ENCODE measurements at regions not wholly inside any gene's neighbourhood (a gene's known extent, or its start where the extent isn't known, plus 50 kb on each side); places are given as distances from the start of the nearest gene placed in this dataset.

DNA sequence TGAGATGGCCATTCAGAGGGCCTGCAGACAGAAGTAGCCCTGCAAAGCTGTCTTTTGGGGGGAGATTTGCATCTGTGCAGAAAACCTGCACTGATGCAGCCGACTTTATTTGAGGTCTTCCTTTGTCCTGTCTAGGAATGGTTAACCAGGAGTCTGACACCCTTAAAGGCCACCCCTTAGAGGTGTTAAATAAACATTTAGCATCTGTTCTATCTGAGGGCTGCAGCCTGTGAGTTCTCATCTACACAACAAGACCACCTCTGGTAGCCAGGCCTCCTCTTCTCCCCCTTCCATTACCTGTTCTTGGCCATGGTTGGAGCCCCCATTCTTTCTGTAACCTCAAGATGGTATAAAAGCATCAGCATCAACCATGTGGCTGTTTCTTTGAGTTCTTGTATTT is 214.4 kb upstream of the HS6ST1 start:
- Histone ChIP-seq H3K27me3 (ENCODE audit: low read depth, low read length) (peaks cover 7% of the 10 kb centered on the region; the same call in 1 of the 2 replicates), H4K20me1 (ENCODE audit: insufficient read depth, low read length) (no peaks in the 10 kb centered on the region), H3K4me3 (ENCODE audit: low read length) (no peak overlapping the region), H2AFZ (ENCODE audit: low read depth, low read length) (no peak overlapping the region), H3K36me3 (replicated peaks; ENCODE audit: low read depth, low read length) (no peaks in the 10 kb centered on the region), H3K9ac (ENCODE audit: low read length) (no peak overlapping the region), H3K27ac (ENCODE audit: low read length) (no peak overlapping the region), H3K79me2 (ENCODE audit: low read length) (no peaks in the 10 kb centered on the region), H3K4me2 (ENCODE audit: low read length) (no peak overlapping the region), H3K4me1 (ENCODE audit: low read length) (peaks cover 3% of the 10 kb centered on the region; the same call in 1 of the 2 replicates), H3K9me3 (ENCODE audit: insufficient read depth, low read length) (no peaks in the 10 kb centered on the region)
- TF ChIP-seq, protein P1, sequence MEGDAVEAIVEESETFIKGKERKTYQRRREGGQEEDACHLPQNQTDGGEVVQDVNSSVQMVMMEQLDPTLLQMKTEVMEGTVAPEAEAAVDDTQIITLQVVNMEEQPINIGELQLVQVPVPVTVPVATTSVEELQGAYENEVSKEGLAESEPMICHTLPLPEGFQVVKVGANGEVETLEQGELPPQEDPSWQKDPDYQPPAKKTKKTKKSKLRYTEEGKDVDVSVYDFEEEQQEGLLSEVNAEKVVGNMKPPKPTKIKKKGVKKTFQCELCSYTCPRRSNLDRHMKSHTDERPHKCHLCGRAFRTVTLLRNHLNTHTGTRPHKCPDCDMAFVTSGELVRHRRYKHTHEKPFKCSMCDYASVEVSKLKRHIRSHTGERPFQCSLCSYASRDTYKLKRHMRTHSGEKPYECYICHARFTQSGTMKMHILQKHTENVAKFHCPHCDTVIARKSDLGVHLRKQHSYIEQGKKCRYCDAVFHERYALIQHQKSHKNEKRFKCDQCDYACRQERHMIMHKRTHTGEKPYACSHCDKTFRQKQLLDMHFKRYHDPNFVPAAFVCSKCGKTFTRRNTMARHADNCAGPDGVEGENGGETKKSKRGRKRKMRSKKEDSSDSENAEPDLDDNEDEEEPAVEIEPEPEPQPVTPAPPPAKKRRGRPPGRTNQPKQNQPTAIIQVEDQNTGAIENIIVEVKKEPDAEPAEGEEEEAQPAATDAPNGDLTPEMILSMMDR (IDR thresholded peaks at IDR 0.05; ENCODE audit: low read depth, low read length) = no peak
- TF ChIP-seq EZH2phosphoT487 (IDR thresholded peaks at IDR 0.05; ENCODE audit: low read depth) = no peak

DNA sequence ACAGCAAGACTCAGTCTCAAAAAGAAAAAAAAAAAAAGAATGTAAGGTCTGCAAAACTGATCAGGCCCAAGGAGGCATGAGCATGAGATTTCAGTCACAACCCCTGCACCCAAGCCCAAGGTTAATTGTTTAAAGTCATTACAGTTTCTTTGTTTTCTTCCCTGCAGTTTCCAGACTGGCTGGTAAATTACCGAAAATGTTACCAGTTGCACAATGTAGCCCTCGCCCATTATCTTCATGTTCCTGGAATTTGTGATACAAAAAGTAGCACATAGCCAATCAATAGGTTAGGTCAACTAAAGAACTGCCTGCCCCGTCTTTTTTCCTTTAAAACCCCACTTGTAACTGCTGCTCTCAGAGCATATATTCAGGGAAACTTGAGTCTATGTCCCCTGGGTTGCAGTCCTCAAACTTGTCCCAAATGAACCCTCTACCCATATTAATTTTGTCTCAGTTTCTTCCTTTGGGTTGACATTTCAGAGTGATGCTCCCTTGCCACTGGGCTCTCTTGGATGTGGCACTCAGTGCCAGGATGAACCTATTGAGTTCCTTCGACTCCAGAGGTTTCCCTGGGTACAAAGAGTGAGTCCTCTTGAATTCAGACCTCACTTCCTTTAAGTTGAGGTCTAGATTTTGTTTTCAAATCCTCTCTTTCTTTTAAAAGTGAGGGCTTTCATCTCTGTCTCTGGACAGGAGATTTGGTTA is 216.2 kb upstream of the HS6ST1 start:
- TF ChIP-seq EZH2phosphoT487 (IDR thresholded peaks at IDR 0.05; ENCODE audit: low read depth) = no peak
- TF ChIP-seq, protein P1 (IDR thresholded peaks at IDR 0.05; ENCODE audit: low read depth, low read length) = no peak
- no peak overlapping the region for H3K4me2 ChIP-seq (ENCODE audit: low read length)
- H3K9me3 ChIP-seq (ENCODE audit: insufficient read depth, low read length) = no peaks in the 10 kb centered on the region
- peaks cover 3% of the 10 kb centered on the region; the same call in 1 of the 2 replicates for H3K4me1 ChIP-seq (ENCODE audit: low read length)
- no peaks in the 10 kb centered on the region for H3K79me2 ChIP-seq (ENCODE audit: low read length)
- peaks cover 7% of the 10 kb centered on the region; the same call in 1 of the 2 replicates for H3K27me3 ChIP-seq (ENCODE audit: low read depth, low read length)
- H4K20me1 ChIP-seq (ENCODE audit: insufficient read depth, low read length) = no peaks in the 10 kb centered on the region
- no peak overlapping the region for H3K27ac ChIP-seq (ENCODE audit: low read length)
- H3K36me3 ChIP-seq (replicated peaks; ENCODE audit: low read depth, low read length) = no peaks in the 10 kb centered on the region
- H3K9ac ChIP-seq (ENCODE audit: low read length) = no peak overlapping the region
- H2AFZ ChIP-seq (ENCODE audit: low read depth, low read length) = no peak overlapping the region
- no peak overlapping the region for H3K4me3 ChIP-seq (ENCODE audit: low read length)

DNA sequence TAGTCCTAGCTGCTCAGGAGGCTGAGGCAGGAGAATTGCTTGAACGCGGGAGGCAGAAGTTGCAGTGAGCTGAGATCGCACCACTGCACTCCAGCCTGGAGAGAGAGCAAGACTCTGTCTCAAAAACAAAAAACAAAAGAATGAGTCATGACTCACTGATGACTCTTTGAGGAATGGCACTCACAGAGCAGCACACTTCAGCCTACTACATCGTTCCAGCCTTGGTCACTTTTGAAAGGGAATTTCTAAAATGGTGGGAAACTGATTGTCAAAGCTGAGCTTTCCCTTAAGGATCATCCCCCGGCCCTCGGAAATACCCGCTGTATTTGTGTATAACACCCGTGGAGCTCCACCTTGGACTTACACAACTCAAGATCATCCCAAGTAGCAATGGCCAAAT is 217.3 kb upstream of the HS6ST1 start:
- H3K27ac ChIP-seq (ENCODE audit: low read length) = no peak overlapping the region

DNA sequence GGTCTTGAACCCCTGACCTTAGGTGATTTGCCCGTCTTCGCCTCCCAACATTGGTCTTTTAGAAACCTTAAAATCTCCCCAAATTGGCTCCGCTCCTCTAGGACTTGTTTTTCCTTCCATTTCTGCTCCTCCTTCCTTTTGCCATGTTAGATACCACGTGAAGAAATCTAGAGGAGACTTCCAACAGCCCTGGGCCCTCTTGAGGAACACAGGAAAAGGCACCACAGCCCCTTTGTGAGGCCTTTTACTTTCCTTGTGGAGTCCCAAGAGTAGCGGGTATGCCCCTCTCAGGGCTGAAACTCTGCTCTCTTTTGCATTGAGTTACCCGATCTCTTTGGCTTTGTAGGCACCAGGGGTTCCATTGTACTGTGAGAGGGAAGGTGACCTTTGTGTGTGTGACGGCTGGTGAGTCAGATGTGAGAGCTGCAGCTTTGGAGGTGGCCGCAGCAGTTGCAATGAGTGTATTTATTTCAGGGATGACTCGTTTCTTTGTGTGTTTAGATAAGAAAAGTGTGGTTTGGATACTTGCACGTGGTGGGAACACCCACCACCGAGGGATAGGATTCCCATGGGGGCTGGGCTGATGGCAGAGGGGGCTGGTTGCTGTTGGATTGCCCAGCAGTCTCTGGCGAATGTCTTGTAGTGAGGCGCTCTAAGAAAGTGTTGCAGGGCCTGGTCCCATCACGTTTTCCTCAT is 218.4 kb upstream of the HS6ST1 start:
- Histone ChIP-seq H4K20me1 (ENCODE audit: insufficient read depth, low read length) (no peaks in the 10 kb centered on the region), H3K27me3 (ENCODE audit: low read depth, low read length) (peaks cover 7% of the 10 kb centered on the region; the same call in 1 of the 2 replicates), H2AFZ (ENCODE audit: low read depth, low read length) (no peak overlapping the region), H3K36me3 (replicated peaks; ENCODE audit: low read depth, low read length) (no peaks in the 10 kb centered on the region), H3K9me3 (ENCODE audit: insufficient read depth, low read length) (no peaks in the 10 kb centered on the region), H3K4me2 (ENCODE audit: low read length) (no peak overlapping the region), H3K4me3 (ENCODE audit: low read length) (no peak overlapping the region), H3K79me2 (ENCODE audit: low read length) (no peaks in the 10 kb centered on the region), H3K4me1 (ENCODE audit: low read length) (no peaks in the 10 kb centered on the region), H3K27ac (ENCODE audit: low read length) (no peak overlapping the region), H3K9ac (ENCODE audit: low read length) (no peak overlapping the region)
- no peak for TF ChIP-seq EZH2phosphoT487 (IDR thresholded peaks at IDR 0.05; ENCODE audit: low read depth)
- TF ChIP-seq, protein P1 (IDR thresholded peaks at IDR 0.05; ENCODE audit: low read depth, low read length) = no peak

More for the DNA sequence above, 217.3 kb upstream of the HS6ST1 start:
- TF ChIP-seq, protein P1 (IDR thresholded peaks at IDR 0.05; ENCODE audit: low read depth, low read length) = no peak
- no peak for TF ChIP-seq EZH2phosphoT487 (IDR thresholded peaks at IDR 0.05; ENCODE audit: low read depth)
- H2AFZ ChIP-seq (ENCODE audit: low read depth, low read length) = no peak overlapping the region
- H3K4me2 ChIP-seq (ENCODE audit: low read length) = no peak overlapping the region
- H3K27me3 ChIP-seq (ENCODE audit: low read depth, low read length) = peaks cover 7% of the 10 kb centered on the region; the same call in 1 of the 2 replicates
- no peaks in the 10 kb centered on the region for H3K79me2 ChIP-seq (ENCODE audit: low read length)
- no peaks in the 10 kb centered on the region for H3K9me3 ChIP-seq (ENCODE audit: insufficient read depth, low read length)
- no peaks in the 10 kb centered on the region for H3K36me3 ChIP-seq (replicated peaks; ENCODE audit: low read depth, low read length)
- H3K4me1 ChIP-seq (ENCODE audit: low read length) = peaks cover 3% of the 10 kb centered on the region; the same call in 1 of the 2 replicates
- no peaks in the 10 kb centered on the region for H4K20me1 ChIP-seq (ENCODE audit: insufficient read depth, low read length)
- H3K4me3 ChIP-seq (ENCODE audit: low read length) = no peak overlapping the region
- no peak overlapping the region for H3K9ac ChIP-seq (ENCODE audit: low read length)
